ENCODE measurements at regions not wholly inside any gene's neighbourhood (a gene's known extent, or its start where the extent isn't known, plus 50 kb on each side); places are given as distances from the start of the nearest gene placed in this dataset.

- TF ChIP-seq POLR2A (IDR thresholded peaks at IDR 0.05; ENCODE audit: insufficient read depth in 1 of 2, low read depth in 2 of 2, low read length in 2 of 2), result no peak
- TF ChIP-seq, protein P1, sequence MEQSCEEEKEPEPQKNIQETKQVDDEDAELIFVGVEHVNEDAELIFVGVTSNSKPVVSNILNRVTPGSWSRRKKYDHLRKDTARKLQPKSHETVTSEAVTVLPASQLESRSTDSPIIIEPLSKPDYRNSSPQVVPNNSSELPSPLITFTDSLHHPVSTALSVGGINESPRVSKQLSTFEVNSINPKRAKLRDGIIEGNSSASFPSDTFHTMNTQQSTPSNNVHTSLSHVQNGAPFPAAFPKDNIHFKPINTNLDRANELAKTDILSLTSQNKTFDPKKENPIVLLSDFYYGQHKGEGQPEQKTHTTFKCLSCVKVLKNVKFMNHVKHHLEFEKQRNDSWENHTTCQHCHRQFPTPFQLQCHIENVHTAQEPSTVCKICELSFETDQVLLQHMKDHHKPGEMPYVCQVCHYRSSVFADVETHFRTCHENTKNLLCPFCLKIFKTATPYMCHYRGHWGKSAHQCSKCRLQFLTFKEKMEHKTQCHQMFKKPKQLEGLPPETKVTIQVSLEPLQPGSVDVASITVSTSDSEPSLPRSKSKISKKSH (CRISPR knock-in tag; IDR thresholded peaks at IDR 0.05; ENCODE audit: borderline replicate concordance), result no peak
- no peak for TF ChIP-seq YY1 (IDR thresholded peaks at IDR 0.05; ENCODE audit: insufficient read depth, insufficient replicate concordance, low read depth, low read length)
- no peak for TF ChIP-seq FOXP1 (IDR thresholded peaks at IDR 0.05)
- TF ChIP-seq FOXP1 (CRISPR knock-in tag; IDR thresholded peaks at IDR 0.05), result no peak
- TF ChIP-seq ZSCAN25 (CRISPR knock-in tag; IDR thresholded peaks at IDR 0.05), result no peak
- TF ChIP-seq NFYB (CRISPR knock-in tag; IDR thresholded peaks at IDR 0.05), result no peak
- TF ChIP-seq SMARCC2 (IDR thresholded peaks at IDR 0.05), result no peak
Observed at GRCh38 chr9:115694014-115694413, 459.6 kb upstream of the PAPPA start.
